SK-MEL-5 (cell line): ENCODE measurements at regions not wholly inside any gene's neighbourhood (a gene's known extent, or its start where the extent isn't known, plus 50 kb on each side); places are given as distances from the start of the nearest gene placed in this dataset.

Source experiments
- small RNA-seq, 2 experiments: library from RNA; depleted of rRNA; stranded (forward); fragments of <200 nt; gene quantifications; one replicate each; pipeline ENCODE3, GENCODE V24; 2014

Small RNA genes in the stretch of these regions (small RNA-seq; reads per million reads assigned to genes)
- gene AL451086.1, result 0 reads per million in 2 experiments
